ENCODE measurements at regions not wholly inside any gene's neighbourhood (a gene's known extent, or its start where the extent isn't known, plus 50 kb on each side); places are given as distances from the start of the nearest gene placed in this dataset.
"Not testable (repeated sequence)": the region's sequence is repeated elsewhere in the genome, so short reads cannot be mapped to it uniquely, and the experiment has no call there.

- peaks cover 0 to 38% (median 6%) of the 10 kb centered on the region in 12 donors for H3K9me3 ChIP-seq
- WGBS, 4 donors = 50 to 65% (median 59%) methylated on average over 2 to 4 of the region's 4 CpGs
Observed at GRCh38 chr10:81655986-81656385, 219.0 kb upstream of the NRG3 start.

GRCh38 chr10:81662837-81663236 is 212.2 kb upstream of the NRG3 start:
- no peak for ATAC-seq
- Histone ChIP-seq H3K27ac (no peak overlapping the region), H3K36me3 (no peaks in the 10 kb centered on the region), H3K4me1 (no peaks in the 10 kb centered on the region), H3K27me3 (no peaks in the 10 kb centered on the region), H3K4me3 (no peak overlapping the region), H3K9me3 (no peaks in the 10 kb centered on the region)
- intact Hi-C loops (cut with DNase I) = no loop called here
- 75 to 89% (median 81%) methylated on average over 2 of the region's 2 CpGs for WGBS, 4 donors
- no peak for DNase-seq
- TF ChIP-seq POLR2A (IDR thresholded peaks at IDR 0.05) (no peak), CTCF (IDR thresholded peaks at IDR 0.05) (no peak)

More at GRCh38 chr10:81655986-81656385, 219.0 kb upstream of the NRG3 start:
- H3K27me3 ChIP-seq = no peaks in the 10 kb centered on the region
- intact Hi-C loops (cut with DNase I) = no loop called here
- DNase-seq (no peak), ATAC-seq (no peak)
- H3K4me1 ChIP-seq = no peaks in the 10 kb centered on the region
- no peaks in the 10 kb centered on the region for H3K36me3 ChIP-seq
- TF ChIP-seq POLR2A (IDR thresholded peaks at IDR 0.05) (no peak), CTCF (IDR thresholded peaks at IDR 0.05) (no peak)
- no peak overlapping the region for H3K27ac ChIP-seq
- no peak overlapping the region for H3K4me3 ChIP-seq

GRCh38 chr10:81664800-81665199 is 210.2 kb upstream of the NRG3 start:
- DNase-seq; intact Hi-C loops (cut with DNase I); H3K4me3 ChIP-seq; H3K27ac ChIP-seq; H3K27me3 ChIP-seq; H3K4me1 ChIP-seq; ATAC-seq; H3K36me3 ChIP-seq: not testable (repeated sequence)
- H3K9me3 ChIP-seq = peaks cover 0 to 13% (median 6%) of the 10 kb centered on the region in 12 donors
- WGBS, 4 donors = 45 to 69% (median 56%) methylated on average over 1 of the region's 1 CpG

- TF ChIP-seq CTCF (IDR thresholded peaks at IDR 0.05) (no peak), POLR2A (IDR thresholded peaks at IDR 0.05) (no peak)
- WGBS, 4 donors = 72 to 76% (median 73%) methylated on average over 4 of the region's 4 CpGs
- no peak for DNase-seq
- Histone ChIP-seq H3K9me3 (peaks cover 0 to 5% (median 0%) of the 10 kb centered on the region in 12 donors), H3K4me3 (no peak overlapping the region), H3K27ac (no peak overlapping the region), H3K27me3 (no peaks in the 10 kb centered on the region), H3K36me3 (no peaks in the 10 kb centered on the region), H3K4me1 (no peaks in the 10 kb centered on the region)
- intact Hi-C loops (cut with DNase I) = no loop called here
- ATAC-seq = no peak
Observed at GRCh38 chr10:81674941-81675340, 200.1 kb upstream of the NRG3 start.

GRCh38 chr10:81679291-81679690 is 195.7 kb upstream of the NRG3 start:
- Histone ChIP-seq H3K27me3 (no peaks in the 10 kb centered on the region), H3K36me3 (no peaks in the 10 kb centered on the region), H3K9me3 (no peaks in the 10 kb centered on the region), H3K4me1 (no peaks in the 10 kb centered on the region), H3K4me3 (no peak overlapping the region), H3K27ac (no peak overlapping the region)
- WGBS, 4 donors = 21 to 28% (median 24%) methylated on average over 1 of the region's 1 CpG
- intact Hi-C loops (cut with DNase I) = no loop called here
- TF ChIP-seq POLR2A (IDR thresholded peaks at IDR 0.05) = no peak
- no peak for TF ChIP-seq CTCF (IDR thresholded peaks at IDR 0.05)
- DNase-seq (no peak), ATAC-seq (no peak)
